H1 (cell line): ENCODE measurements at regions not wholly inside any gene's neighbourhood (a gene's known extent, or its start where the extent isn't known, plus 50 kb on each side); places are given as distances from the start of the nearest gene placed in this dataset.

Source experiments
- CTCF ChIA-PET: fragments of 300-600 bp; sonication (Branson Sonifier 250); formaldehyde crosslinking; loops from one replicate; lab custom pipeline; 2021; ENCODE audit not compliant: partially characterized antibody; lab: Charles Lee
- POLR2A ChIA-PET: fragments of 300-600 bp; sonication (Branson Sonifier 250); formaldehyde crosslinking; loops from one replicate; lab custom pipeline; 2021; ENCODE audit warnings: inconsistent platforms; ENCODE audit not compliant: partially characterized antibody; lab: Charles Lee
- DNase-seq, 2 experiments: peaks; one replicate each; pipeline versions ENCODE4 v3.0.0 to v3.0.0-alpha.2; 2010 to 2022; ENCODE audit warnings: low spot score in 2 of 2, low read depth in 1 of 2, mixed read lengths in 1 of 2
- FAIRE-seq: peaks from 2 replicates; lab custom pipeline; 2011; peaks lifted over from hg19 to GRCh38; lab: Jason Lieb, UNC
- H2AFZ ChIP-seq: 2 replicates; pipeline ENCODE4 v1.8.1; 2012; ENCODE audit warnings: low read length, inconsistent platforms
- H2AK5ac ChIP-seq: 2 replicates; pipeline ENCODE4 v1.6.1; 2013; ENCODE audit warnings: low read depth, low read length
- H2BK120ac ChIP-seq: replicated peaks from 2 replicates; pipeline ENCODE3; 2013; ENCODE audit warnings: low read depth, low read length, inconsistent platforms
- H2BK12ac ChIP-seq: 2 replicates; pipeline ENCODE4 v1.6.1; 2013; ENCODE audit warnings: low read depth, low read length
- H2BK15ac ChIP-seq: 2 replicates; pipeline ENCODE4 v1.6.1; 2013; ENCODE audit warnings: low read length
- H2BK20ac ChIP-seq: 2 replicates; pipeline ENCODE4 v1.6.1; 2013; ENCODE audit warnings: low read length
- H2BK5ac ChIP-seq: 2 replicates; pipeline ENCODE4 v1.6.1; 2013; ENCODE audit warnings: low read depth, low read length
- H3K14ac ChIP-seq: 2 replicates; pipeline ENCODE4 v1.6.1; 2013; ENCODE audit warnings: inconsistent platforms; ENCODE audit not compliant: insufficient read length
- H3K18ac ChIP-seq: 2 replicates; pipeline ENCODE4 v1.6.1; 2013; ENCODE audit warnings: low read length; ENCODE audit errors: extremely low read depth
- H3K23ac ChIP-seq: 2 replicates; pipeline ENCODE4 v1.6.1; 2013; ENCODE audit warnings: inconsistent platforms; ENCODE audit not compliant: insufficient read length
- H3K23me2 ChIP-seq: 2 replicates; pipeline ENCODE4 v1.6.1; 2013; ENCODE audit warnings: low read depth, low read length
- H3K27ac ChIP-seq: 2 replicates; pipeline ENCODE4 v1.6.1; 2011; ENCODE audit warnings: low read depth, low read length, inconsistent platforms
- H3K27me3 ChIP-seq, 4 experiments: replicated peaks in 1 of 4; 1 replicate in 1 of 4; 2 replicates in 3 of 4; pipeline versions ENCODE4 v1.6.1 to v1.8.1; 2011 to 2013; ENCODE audit warnings: low read length in 3 of 4, mild to moderate bottlenecking in 3 of 4, inconsistent platforms in 2 of 4, mixed read lengths in 2 of 4, moderate library complexity in 1 of 4; ENCODE audit not compliant: control insufficient read depth in 3 of 4, insufficient read depth in 3 of 4; ENCODE audit errors: extremely low read depth in 1 of 4
- H3K36me3 ChIP-seq, 4 experiments: 2 replicates each; pipeline versions ENCODE4 v1.6.1 to v1.8.1; 2011 to 2013; ENCODE audit warnings: mild to moderate bottlenecking in 4 of 4, low read length in 3 of 4, moderate library complexity in 2 of 4, control low read depth in 1 of 4, inconsistent platforms in 1 of 4; ENCODE audit not compliant: insufficient read depth in 4 of 4, control insufficient read depth in 2 of 4
- H3K4ac ChIP-seq: replicated peaks from 2 replicates; pipeline ENCODE3; 2013; ENCODE audit warnings: low read length, low read depth, mixed read lengths, inconsistent platforms; ENCODE audit not compliant: insufficient read length
- H3K4me1 ChIP-seq, 4 experiments: replicated peaks in 1 of 4; 1 replicate in 1 of 4; 2 replicates in 3 of 4; pipeline versions ENCODE4 v1.6.1 to v1.8.1; 2011 to 2013; ENCODE audit warnings: low read length in 3 of 4, inconsistent platforms in 2 of 4, mixed read lengths in 1 of 4; ENCODE audit not compliant: insufficient read depth in 4 of 4, control insufficient read depth in 3 of 4
- H3K4me2 ChIP-seq, 2 experiments: 2 replicates each; pipeline versions ENCODE4 v1.6.1 to v1.8.1; 2011 to 2013; ENCODE audit warnings: low read depth in 2 of 2, low read length in 2 of 2, control low read depth in 1 of 2, inconsistent platforms in 1 of 2, mild to moderate bottlenecking in 1 of 2; ENCODE audit not compliant: insufficient read depth in 1 of 2
- H3K4me3 ChIP-seq, 4 experiments: fragments of 200-600, 300-600 bp in 1 of 4; sonication (generic), shearing (Covaris generic), sonication (Bioruptor Twin) in 1 of 4; 2 replicates each; pipeline versions ENCODE4 v1.5.1 to v1.8.1; 2011 to 2016; ENCODE audit warnings: low read length in 4 of 4, low read depth in 3 of 4, control low read depth in 2 of 4, inconsistent platforms in 2 of 4, mild to moderate bottlenecking in 2 of 4, mixed read lengths in 1 of 4, moderate library complexity in 1 of 4; ENCODE audit not compliant: insufficient read depth in 2 of 4; ENCODE audit errors: extremely low read depth in 1 of 4
- H3K56ac ChIP-seq: replicated peaks from 2 replicates; pipeline ENCODE3; 2013; ENCODE audit warnings: low read depth, mild to moderate bottlenecking, mixed read lengths, low read length, inconsistent platforms; ENCODE audit not compliant: insufficient read length
- H3K79me1 ChIP-seq: 2 replicates; pipeline ENCODE4 v1.6.1; 2013; ENCODE audit warnings: low read depth, low read length, control low read depth
- H3K79me2 ChIP-seq, 2 experiments: 2 replicates each; pipeline versions ENCODE4 v1.6.1 to v1.8.1; 2012 to 2013; ENCODE audit warnings: low read length in 2 of 2, mild to moderate bottlenecking in 2 of 2, inconsistent platforms in 1 of 2; ENCODE audit not compliant: insufficient read depth in 2 of 2, control insufficient read depth in 1 of 2
- H3K9ac ChIP-seq, 4 experiments: replicated peaks in 1 of 4; 1 replicate in 1 of 4; 2 replicates in 3 of 4; pipeline versions ENCODE4 v1.6.1 to v1.8.1; 2011 to 2013; ENCODE audit warnings: low read depth in 3 of 4, low read length in 3 of 4, control low read depth in 2 of 4, mild to moderate bottlenecking in 2 of 4, moderate library complexity in 2 of 4, inconsistent platforms in 1 of 4; ENCODE audit errors: extremely low read depth in 1 of 4
- H3K9me3 ChIP-seq, 2 experiments: 2 replicates each; pipeline versions ENCODE4 v1.6.1 to v1.8.1; 2012 to 2013; ENCODE audit warnings: mild to moderate bottlenecking in 2 of 2, moderate library complexity in 2 of 2, control low read depth in 1 of 2, inconsistent platforms in 1 of 2, low read depth in 1 of 2, low read length in 1 of 2, mixed read lengths in 1 of 2; ENCODE audit not compliant: insufficient read depth in 2 of 2
- H4K20me1 ChIP-seq, 2 experiments: replicated peaks in 1 of 2; 2 replicates each; pipeline versions ENCODE3 to v1.8.1; 2011 to 2013; ENCODE audit warnings: inconsistent platforms in 2 of 2, low read length in 2 of 2, mild to moderate bottlenecking in 1 of 2; ENCODE audit not compliant: insufficient read depth in 2 of 2, control insufficient read depth in 1 of 2
- H4K5ac ChIP-seq: 2 replicates; pipeline ENCODE4 v1.6.1; 2013; ENCODE audit warnings: low read length, low read depth, mixed read lengths, inconsistent platforms; ENCODE audit not compliant: insufficient read length
- H4K8ac ChIP-seq: 2 replicates; pipeline ENCODE4 v1.8.0; 2013; ENCODE audit warnings: mild to moderate bottlenecking, moderate library complexity, low read length, inconsistent platforms; ENCODE audit not compliant: insufficient read depth; ENCODE audit errors: extremely low read depth
- H4K91ac ChIP-seq: replicated peaks from 2 replicates; pipeline ENCODE3; 2013; ENCODE audit warnings: low read length, mixed read lengths, inconsistent platforms; ENCODE audit not compliant: insufficient read length
- CBX8 ChIP-seq: fragments of 300-800, 300-1000 bp; sonication (generic); IDR thresholded peaks from 2 replicates; pipeline ENCODE4 v1.7.1; 2016; ENCODE audit warnings: low read depth, low read length, borderline replicate concordance
- CHD2 ChIP-seq: IDR thresholded peaks from 2 replicates; pipeline ENCODE4 v1.6.1; 2012; ENCODE audit warnings: low read length, improper control_type of control experiment
- CTBP2 ChIP-seq: IDR thresholded peaks from 2 replicates; pipeline ENCODE4 v1.7.0; 2011; ENCODE audit warnings: borderline replicate concordance, mild to moderate bottlenecking, moderate library complexity, mixed read lengths, low read length; ENCODE audit not compliant: insufficient read depth, insufficient read length
- GTF2F1 ChIP-seq: IDR thresholded peaks from 2 replicates; pipeline ENCODE4 v1.6.1; 2012; ENCODE audit warnings: low read depth, low read length, improper control_type of control experiment, borderline replicate concordance
- HDAC2 ChIP-seq, 2 experiments: fragments of 300-600 bp in 1 of 2; sonication (generic) in 1 of 2; IDR thresholded peaks; 2 replicates each; pipeline ENCODE4 v1.6.1; 2011 to 2012; ENCODE audit warnings: low read depth in 2 of 2, low read length in 2 of 2, mild to moderate bottlenecking in 2 of 2, moderate library complexity in 2 of 2, borderline replicate concordance in 1 of 2, inconsistent platforms in 1 of 2
- KDM1A ChIP-seq: fragments of 200-600, 300-600 bp; sonication (generic); IDR thresholded peaks from 2 replicates; pipeline ENCODE4 v1.7.1; 2016; ENCODE audit warnings: mild to moderate bottlenecking, low read length, borderline replicate concordance
- MAFK ChIP-seq: IDR thresholded peaks from 2 replicates; pipeline ENCODE4 v1.6.1; 2012; ENCODE audit warnings: low read depth, mild to moderate bottlenecking, improper control_type of control experiment, low read length
- NANOG ChIP-seq: IDR thresholded peaks from 2 replicates; pipeline ENCODE4 v1.6.1; 2011; ENCODE audit warnings: low read length, low read depth, mild to moderate bottlenecking, inconsistent platforms; ENCODE audit not compliant: insufficient read depth, poor library complexity, severe bottlenecking
- POLR2AphosphoS5 ChIP-seq: IDR thresholded peaks from 2 replicates; pipeline ENCODE4 v1.6.1; 2011; ENCODE audit warnings: low read depth, low read length
- SIRT6 ChIP-seq: IDR thresholded peaks from one replicate; pipeline ENCODE4 v1.7.1; 2012; ENCODE audit warnings: low read length, inconsistent platforms
- SIX5 ChIP-seq: IDR thresholded peaks from 2 replicates; pipeline ENCODE4 v1.6.1; 2011; ENCODE audit warnings: mild to moderate bottlenecking, low read depth, low read length
- SUZ12 ChIP-seq: fragments of 200-600 bp; sonication (generic); IDR thresholded peaks from 2 replicates; pipeline ENCODE4 v1.6.1; 2012; ENCODE audit warnings: mild to moderate bottlenecking, inconsistent platforms, low read length, moderate library complexity, mixed read lengths
- TAF1 ChIP-seq: IDR thresholded peaks from 2 replicates; pipeline ENCODE4 v1.6.1; 2011; ENCODE audit warnings: mild to moderate bottlenecking, low read depth, low read length
- whole genome bisulfite sequencing, 2 experiments: shearing (Covaris generic) in 1 of 2; methylation state at CpG; one replicate each; pipeline versions ENCODE4 v1.1.6 to v1.1.7; 2013 to 2015; ENCODE audit warnings: low lambda C conversion rate in 2 of 2, mixed read lengths in 2 of 2, inconsistent platforms in 1 of 2, low coverage in 1 of 2, missing lambda C conversion rate in 1 of 2; ENCODE audit not compliant: insufficient replicate concordance in 2 of 2, insufficient coverage in 1 of 2, insufficient read length in 1 of 2; ENCODE audit errors: extremely low coverage in 1 of 2, missing lambda C conversion rate in 1 of 2; 5-methylcytosine and 5-hydroxymethylcytosine counted together

DNA sequence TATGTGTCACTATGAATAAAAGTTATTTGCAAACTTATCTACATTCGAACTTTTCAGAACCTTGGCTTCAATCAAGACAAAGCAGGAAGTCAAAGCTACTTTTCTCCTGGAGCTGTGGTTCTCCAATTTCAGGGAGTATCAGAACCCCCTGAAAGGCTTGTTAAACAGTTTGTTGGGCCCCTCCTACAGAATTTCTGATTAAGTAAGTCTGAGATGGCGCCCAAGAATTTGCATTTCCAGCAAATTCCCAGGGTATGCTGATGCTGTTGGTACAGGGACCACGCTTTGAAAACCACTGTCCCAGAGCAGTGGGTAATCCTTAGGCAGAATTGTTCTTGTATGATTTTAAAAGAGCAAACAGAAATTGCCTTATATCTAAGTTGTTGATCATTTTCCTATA, 189.9 kb upstream of the KCNG1 start:
- Histone ChIP-seq H3K79me2 (no peaks in the 10 kb centered on the region), H4K5ac (no peak overlapping the region), H3K14ac (no peak overlapping the region), H3K23me2 (no peaks in the 10 kb centered on the region; the same call in 1 of the 2 replicates), H2AK5ac (no peak overlapping the region), H3K36me3 (no peaks in the 10 kb centered on the region), H2BK5ac (no peak overlapping the region), H2BK20ac (no peak overlapping the region), H3K27me3 (no peaks in the 10 kb centered on the region; a peak in 2 of 7 replicates), H3K18ac (no peak overlapping the region), H4K91ac (no peak overlapping the region)
- WGBS, 2 experiments, result 82% methylated on average over 3 of the region's 3 CpGs; no CpG with 5 or more reads in 1 of the 2 experiments
- TF ChIP-seq SUZ12 (no peak), KDM1A (no peak), CHD2 (no peak), SIRT6 (no peak), MAFK (no peak), CBX8 (no peak), TAF1 (no peak), NANOG (no peak), SIX5 (no peak), GTF2F1 (no peak), CTBP2 (no peak), POLR2AphosphoS5 (no peak), HDAC2 (IDR thresholded peaks at IDR 0.05; ENCODE audit: borderline replicate concordance in 1 of 2, low read depth in 2 of 2, low read length in 2 of 2) (no peak)
- TF ChIP-seq, all 59 proteins: peak for 0
- Histone ChIP-seq H3K9ac (no peak overlapping the region), H3K4me2 (no peak overlapping the region), H3K56ac (no peak overlapping the region), H4K8ac (no peak overlapping the region), H3K4ac (no peak overlapping the region), H2BK12ac (no peak overlapping the region), H3K79me1 (no peaks in the 10 kb centered on the region), H3K27ac (no peak overlapping the region), H2AFZ (no peak overlapping the region), H3K4me1 (no peaks in the 10 kb centered on the region; a peak in 1 of 7 replicates), H3K23ac (no peak overlapping the region), H3K4me3 (no peak overlapping the region), H2BK15ac (no peak overlapping the region), H4K20me1 (no peaks in the 10 kb centered on the region), H2BK120ac (no peak overlapping the region), H3K9me3 (peaks cover 15 to 17% of the 10 kb centered on the region in 2 experiments)
- ChIA-PET POLR2A (interaction anchor here (0.6 to 1.0 kb wide), 2 partner anchors 10 to 763 kb away, joined by 3 read pairs; no protein-coding TSS in a partner anchor), CTCF (interaction anchor here (1.0 to 1.8 kb wide), 3 partner anchors 193 to 231 kb away, joined by 3 to 5 read pairs (median 4); no protein-coding TSS in a partner anchor)
- FAIRE-seq (no peak), DNase-seq (no peak)
